Upper lobe of right lung (tissue), 1 donor: ENCODE measurements at regions not wholly inside any gene's neighbourhood (a gene's known extent, or its start where the extent isn't known, plus 50 kb on each side); places are given as distances from the start of the nearest gene placed in this dataset.
"Not testable (repeated sequence)": the region's sequence is repeated elsewhere in the genome, so short reads cannot be mapped to it uniquely, and the experiment has no call there.

Source experiments
- ATAC-seq: fragments of 200-7000 bp; cut with Tn5 transposase; one replicate; pipeline ENCODE4 v1.9.1; 2020; ENCODE audit warnings: mild to moderate bottlenecking, moderate library complexity
- DNase-seq: peaks from one replicate; pipeline ENCODE4 v3.0.0-alpha.2; 2020
- H3K27ac ChIP-seq: fragments of 200-600 bp; one replicate; pipeline ENCODE4 v1.8.0; 2022
- H3K27me3 ChIP-seq: fragments of 200-600 bp; one replicate; pipeline ENCODE4 v1.8.0; 2022; ENCODE audit warnings: mild to moderate bottlenecking
- H3K36me3 ChIP-seq: fragments of 200-600 bp; one replicate; pipeline ENCODE4 v1.8.0; 2022
- H3K4me1 ChIP-seq: fragments of 200-600 bp; one replicate; pipeline ENCODE4 v1.8.0; 2022
- H3K4me3 ChIP-seq: fragments of 200-600 bp; one replicate; pipeline ENCODE4 v1.8.0; 2022; ENCODE audit warnings: mild to moderate bottlenecking
- H3K9me3 ChIP-seq: fragments of 200-600 bp; one replicate; pipeline ENCODE4 v1.8.0; 2022
- CTCF ChIP-seq: fragments of 200-600 bp; IDR thresholded peaks from one replicate; pipeline ENCODE4 v1.8.0; 2022; ENCODE audit warnings: antibody characterized with exemption
- intact Hi-C: fragments of 100-400 bp; cut with DNase I; formaldehyde crosslinking; loops from one replicate; pipeline ENCODE4 v1.11.0; 2022
- donor health status: DM: no; HTN: yes; CAD: no; lungs with severe emphysema.

- Histone ChIP-seq H3K36me3 (no peaks in the 10 kb centered on the region), H3K4me1 (no peaks in the 10 kb centered on the region), H3K27me3 (no peaks in the 10 kb centered on the region), H3K4me3 (no peak overlapping the region), H3K9me3 (no peaks in the 10 kb centered on the region), H3K27ac (no peak overlapping the region)
- intact Hi-C loops = no loop called here
- ATAC-seq = no peak
- no peak for DNase-seq
- no peak for TF ChIP-seq CTCF
Observed at GRCh38 chr5:121640298-121640697, 211.4 kb upstream of the FTMT start.

GRCh38 chr5:121658221-121658620 is 193.5 kb upstream of the FTMT start:
- no peaks in the 10 kb centered on the region for H3K36me3 ChIP-seq
- DNase-seq = no peak
- no peak for TF ChIP-seq CTCF
- intact Hi-C loops = no loop called here
- ATAC-seq = no peak
- no peaks in the 10 kb centered on the region for H3K9me3 ChIP-seq
- H3K4me1 ChIP-seq = no peaks in the 10 kb centered on the region
- H3K27me3 ChIP-seq = no peaks in the 10 kb centered on the region
- H3K4me3 ChIP-seq = no peak overlapping the region
- H3K27ac ChIP-seq = no peak overlapping the region

- no peak for ATAC-seq
- H3K4me1 ChIP-seq = no peaks in the 10 kb centered on the region
- TF ChIP-seq CTCF = no peak
- DNase-seq = no peak
- H3K27me3 ChIP-seq = no peaks in the 10 kb centered on the region
- H3K27ac ChIP-seq = no peak overlapping the region
- intact Hi-C loops = no loop called here
- no peak overlapping the region for H3K4me3 ChIP-seq
- no peaks in the 10 kb centered on the region for H3K36me3 ChIP-seq
- H3K9me3 ChIP-seq = no peaks in the 10 kb centered on the region
Observed at GRCh38 chr5:121660142-121660541, 191.5 kb upstream of the FTMT start.

- H3K4me3 ChIP-seq, H3K9me3 ChIP-seq, ATAC-seq, H3K36me3 ChIP-seq, H3K27ac ChIP-seq, DNase-seq, intact Hi-C loops, H3K27me3 ChIP-seq, H3K4me1 ChIP-seq: not testable (repeated sequence)
Observed at GRCh38 chr5:121665542-121665941, 186.1 kb upstream of the FTMT start.

GRCh38 chr5:121667292-121667691 is 184.4 kb upstream of the FTMT start:
- H3K4me1 ChIP-seq = no peaks in the 10 kb centered on the region
- H3K4me3 ChIP-seq = no peak overlapping the region
- ATAC-seq (no peak), DNase-seq (no peak)
- H3K27ac ChIP-seq = no peak overlapping the region
- no peak for TF ChIP-seq CTCF
- intact Hi-C loops = no loop called here
- H3K27me3 ChIP-seq = no peaks in the 10 kb centered on the region
- H3K36me3 ChIP-seq = no peaks in the 10 kb centered on the region
- H3K9me3 ChIP-seq = no peaks in the 10 kb centered on the region

GRCh38 chr5:121668635-121669034 is 183.0 kb upstream of the FTMT start:
- Histone ChIP-seq H3K36me3 (no peaks in the 10 kb centered on the region), H3K9me3 (no peaks in the 10 kb centered on the region), H3K4me3 (no peak overlapping the region), H3K27ac (no peak overlapping the region), H3K4me1 (no peaks in the 10 kb centered on the region), H3K27me3 (no peaks in the 10 kb centered on the region)
- no peak for TF ChIP-seq CTCF
- DNase-seq (no peak), ATAC-seq (no peak)
- intact Hi-C loops = no loop called here
